Fibroblast of mammary gland (primary cell): ENCODE measurements at regions not wholly inside any gene's neighbourhood (a gene's known extent, or its start where the extent isn't known, plus 50 kb on each side); places are given as distances from the start of the nearest gene placed in this dataset.

Source experiments
- DNase-seq: peaks from one replicate; pipeline ENCODE4 v3.0.0-alpha.2; 2010; ENCODE audit warnings: low read depth
- H3K4me3 ChIP-seq: 2 replicates; pipeline ENCODE4 v1.5.1; 2011; ENCODE audit warnings: low read depth, mild to moderate bottlenecking, low read length, moderate library complexity; ENCODE audit not compliant: control insufficient read depth
- CTCF ChIP-seq: conservative IDR thresholded peaks from 2 replicates; pipeline ENCODE4 v1.5.1; 2011; ENCODE audit warnings: low read depth, low read length, inconsistent platforms; ENCODE audit not compliant: control insufficient read depth, insufficient read depth

GRCh38 chr10:128869101-128869749, 597.8 kb upstream of the MGMT start:
- DNase-seq: no peak
- no peak overlapping the region for H3K4me3 ChIP-seq
- no peak for TF ChIP-seq CTCF

DNA sequence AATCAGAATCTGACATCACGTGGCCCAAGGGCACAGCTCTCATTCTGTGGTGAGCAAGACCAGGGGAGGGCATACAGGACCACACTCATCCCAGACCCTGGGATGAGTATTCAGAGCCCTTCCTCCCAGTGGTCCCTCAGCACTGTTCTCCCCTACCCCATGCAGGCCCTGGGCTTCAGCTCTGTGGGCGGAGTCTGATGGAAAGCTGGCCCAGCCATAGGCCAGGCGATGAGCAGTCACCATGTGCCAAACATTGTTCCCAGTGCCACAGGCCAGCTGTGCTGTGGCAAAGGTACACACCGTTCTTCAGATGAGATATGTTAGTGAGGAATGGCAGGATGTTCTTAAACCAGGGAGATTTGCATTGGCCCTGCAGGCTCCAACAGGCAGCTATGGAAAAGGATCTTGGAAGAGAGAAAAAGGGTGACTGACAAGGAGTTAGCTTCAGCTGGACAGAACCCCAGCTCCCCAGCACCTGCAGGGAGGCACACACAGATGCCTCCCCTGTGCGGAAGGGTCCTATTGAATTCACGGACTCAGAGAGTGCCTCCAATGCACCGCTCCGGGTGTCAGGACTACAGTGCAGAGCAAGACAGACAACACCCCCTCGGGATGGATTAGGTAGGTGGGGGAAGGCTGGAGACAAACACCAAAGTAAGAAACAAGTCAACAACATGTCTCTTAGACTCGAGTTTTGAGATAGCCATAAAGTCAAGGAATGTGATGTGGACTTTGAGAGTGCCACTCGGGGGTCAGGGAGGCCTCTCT, 596.0 kb upstream of the MGMT start:
- H3K4me3 ChIP-seq: no peak overlapping the region
- DNase-seq: no peak
- TF ChIP-seq CTCF: no peak

DNA sequence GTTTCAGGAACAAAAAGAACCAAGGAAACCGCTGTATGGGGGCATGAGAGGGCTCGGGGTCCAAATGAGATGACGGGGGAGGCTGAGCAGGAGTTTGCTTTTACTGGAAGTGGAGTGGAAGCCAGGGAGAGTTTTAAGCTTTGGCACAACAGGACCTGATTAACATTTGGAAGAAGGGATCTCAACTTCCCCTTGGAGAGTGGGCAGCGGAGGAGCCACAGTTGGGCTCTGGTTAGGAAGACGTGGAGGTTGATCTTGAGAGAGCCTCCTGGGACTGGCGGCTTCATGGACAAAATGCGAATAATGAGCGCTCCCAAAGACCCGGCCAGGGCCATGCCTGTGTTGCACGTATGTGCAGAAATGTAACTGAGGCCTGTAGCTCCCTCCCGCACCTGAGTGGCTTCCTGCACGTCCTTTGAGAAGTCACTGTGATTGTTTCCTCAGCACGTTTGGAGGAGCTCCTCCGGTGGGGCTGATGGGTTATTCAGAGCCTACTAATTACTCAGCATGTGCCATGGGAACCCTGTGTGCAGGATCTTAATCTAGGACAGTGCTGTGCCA, 595.3 kb upstream of the MGMT start:
- no peak for TF ChIP-seq CTCF
- H3K4me3 ChIP-seq: no peak overlapping the region
- DNase-seq: no peak

DNA sequence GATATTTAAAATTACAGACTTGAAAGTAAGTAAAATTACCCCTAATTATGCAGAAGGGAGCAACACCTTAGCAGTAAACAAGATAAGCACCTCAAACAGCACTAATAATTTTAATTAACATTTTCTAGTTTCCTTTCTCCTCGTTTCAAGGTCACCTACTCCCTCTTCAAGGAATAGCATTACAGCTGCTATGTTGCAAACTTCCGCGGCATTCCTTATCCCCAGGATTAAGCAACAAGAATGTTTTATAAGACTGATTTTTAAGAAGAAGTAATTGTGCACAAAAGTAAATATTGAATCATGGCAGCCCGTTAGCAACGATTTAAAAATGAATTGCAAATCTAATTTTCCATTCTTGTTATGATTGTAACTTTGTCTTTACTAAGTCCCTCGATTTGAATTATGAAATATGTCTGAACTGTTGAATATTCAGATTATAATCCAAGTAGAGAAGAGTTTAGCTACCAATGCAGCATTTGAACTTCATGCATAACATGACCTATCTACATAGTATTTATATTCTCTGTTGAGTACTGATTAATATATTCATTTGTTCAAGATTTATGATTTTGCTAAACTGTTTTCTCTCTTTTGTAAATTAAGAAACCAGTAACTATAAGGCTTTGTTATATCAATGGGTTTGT, 593.5 kb upstream of the MGMT start:
- DNase-seq: no peak
- TF ChIP-seq CTCF: no peak
- H3K4me3 ChIP-seq: no peak overlapping the region

DNA sequence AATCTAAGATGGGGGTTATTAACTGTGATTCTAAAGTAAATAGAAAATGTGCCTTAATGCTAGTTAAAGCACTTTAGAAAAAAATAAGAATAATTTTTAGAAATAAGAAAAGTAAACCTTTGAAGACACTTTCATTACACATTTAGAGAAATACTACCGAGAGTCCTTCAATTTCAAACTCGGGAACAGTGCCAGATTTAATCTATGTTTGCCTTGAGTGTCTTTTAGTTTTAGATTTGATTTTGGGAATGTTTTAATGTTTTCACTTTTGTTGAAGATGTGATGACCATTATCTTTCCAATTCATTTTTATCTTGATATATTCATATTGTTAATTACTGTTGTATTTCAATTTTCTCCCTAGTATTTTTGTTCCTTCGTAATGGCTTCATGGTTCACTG, 592.7 kb upstream of the MGMT start:
- no peak for DNase-seq
- no peak overlapping the region for H3K4me3 ChIP-seq
- TF ChIP-seq CTCF: no peak

DNA sequence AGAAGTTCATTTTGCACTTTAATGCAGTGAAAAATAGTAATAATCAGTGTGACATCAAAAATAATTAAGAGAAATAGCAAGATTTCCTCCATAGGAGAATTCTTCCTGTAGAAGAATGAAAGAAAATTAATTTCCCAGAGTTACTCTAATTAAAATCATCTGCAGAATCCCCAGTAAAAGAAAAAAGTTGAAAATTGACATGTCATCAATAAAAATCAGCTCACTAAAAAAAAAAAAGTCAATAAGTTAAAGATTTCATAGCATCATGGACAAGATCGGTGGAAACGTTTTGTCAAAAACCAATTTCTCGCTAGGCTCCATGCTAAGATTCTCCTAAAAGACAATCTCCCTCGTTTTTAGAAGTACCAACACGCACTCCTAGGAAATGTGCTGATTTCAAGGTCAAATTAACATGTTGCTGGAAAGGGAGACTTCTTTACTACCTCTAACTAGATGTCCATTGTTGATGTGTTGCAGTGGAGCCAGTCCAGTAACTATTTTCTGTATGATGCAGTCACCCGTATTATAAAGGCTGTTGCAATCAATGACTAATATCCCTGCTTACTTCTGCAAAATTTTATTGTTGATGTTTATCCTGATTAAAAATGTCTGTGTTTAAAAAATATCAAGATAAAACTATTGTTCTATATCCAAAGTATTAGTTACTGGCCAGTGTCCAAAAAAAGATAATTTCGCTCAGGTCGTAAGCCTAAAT, 591.9 kb upstream of the MGMT start:
- DNase-seq: peak; percentile 25
- TF ChIP-seq CTCF: no peak
- H3K4me3 ChIP-seq: no peak overlapping the region
